ENCODE measurements at regions not wholly inside any gene's neighbourhood (a gene's known extent, or its start where the extent isn't known, plus 50 kb on each side); places are given as distances from the start of the nearest gene placed in this dataset.
"Not testable (repeated sequence)": the region's sequence is repeated elsewhere in the genome, so short reads cannot be mapped to it uniquely, and the experiment has no call there.

GRCh38 chr15:81706816-81707346, 332.9 kb upstream of the TMC3 start:
- WGBS (ENCODE audit: extremely low coverage, insufficient coverage, insufficient read length) = no CpG with 5 or more reads among the region's 3 CpGs
- not testable (repeated sequence) for H4K91ac ChIP-seq (ENCODE audit: low read depth, low read length); H3K27ac ChIP-seq (ENCODE audit: low read depth, low read length); H3K79me1 ChIP-seq (ENCODE audit: low read length); H2BK120ac ChIP-seq (ENCODE audit: insufficient read depth, low read length, poor library complexity); H4K12ac ChIP-seq (ENCODE audit: low read depth, low read length); H3K9ac ChIP-seq (ENCODE audit: low read length); H3K14ac ChIP-seq (ENCODE audit: low read length); H3K23ac ChIP-seq (ENCODE audit: low read length); H4K8ac ChIP-seq (ENCODE audit: low read depth, low read length); H3K79me2 ChIP-seq (ENCODE audit: control insufficient read depth, insufficient read depth, low read length, poor library complexity); H3K4me2 ChIP-seq (ENCODE audit: low read length); H3K27me3 ChIP-seq (ENCODE audit: insufficient read depth, low read length); H3K18ac ChIP-seq (ENCODE audit: low read length); H3K36me3 ChIP-seq (ENCODE audit: control insufficient read depth in 1 of 2, insufficient read depth in 2 of 2, low read length in 2 of 2); H3K4ac ChIP-seq (ENCODE audit: low read depth, low read length); H2AFZ ChIP-seq (ENCODE audit: insufficient read depth, low read length, poor library complexity); H2BK5ac ChIP-seq (ENCODE audit: low read depth, low read length, poor library complexity); H3K9me3 ChIP-seq (ENCODE audit: insufficient read depth, low read depth, low read length); H2AK5ac ChIP-seq (ENCODE audit: low read length); H2BK12ac ChIP-seq (ENCODE audit: low read length); H3K4me1 ChIP-seq (ENCODE audit: control insufficient read depth in 1 of 2, insufficient read depth in 2 of 2, low read length in 2 of 2); H3K4me3 ChIP-seq (ENCODE audit: low read depth, low read length)
- DNase-seq = peak in 1 of 2 donors; percentile 73

- not testable (repeated sequence) for H3K79me1 ChIP-seq (ENCODE audit: low read length); H3K27ac ChIP-seq (ENCODE audit: low read depth, low read length); H3K18ac ChIP-seq (ENCODE audit: low read length); H3K36me3 ChIP-seq (ENCODE audit: control insufficient read depth in 1 of 2, insufficient read depth in 2 of 2, low read length in 2 of 2); H3K9ac ChIP-seq (ENCODE audit: low read length); H3K4me1 ChIP-seq (ENCODE audit: control insufficient read depth in 1 of 2, insufficient read depth in 2 of 2, low read length in 2 of 2); H2BK5ac ChIP-seq (ENCODE audit: low read depth, low read length, poor library complexity); H4K12ac ChIP-seq (ENCODE audit: low read depth, low read length); H4K8ac ChIP-seq (ENCODE audit: low read depth, low read length); H3K4ac ChIP-seq (ENCODE audit: low read depth, low read length); H3K14ac ChIP-seq (ENCODE audit: low read length); H2BK120ac ChIP-seq (ENCODE audit: insufficient read depth, low read length, poor library complexity); H3K9me3 ChIP-seq (ENCODE audit: insufficient read depth, low read depth, low read length); H3K23ac ChIP-seq (ENCODE audit: low read length); H3K4me2 ChIP-seq (ENCODE audit: low read length); H3K4me3 ChIP-seq (ENCODE audit: low read depth, low read length); H2AFZ ChIP-seq (ENCODE audit: insufficient read depth, low read length, poor library complexity); H3K79me2 ChIP-seq (ENCODE audit: control insufficient read depth, insufficient read depth, low read length, poor library complexity); H2AK5ac ChIP-seq (ENCODE audit: low read length); H4K91ac ChIP-seq (ENCODE audit: low read depth, low read length); H2BK12ac ChIP-seq (ENCODE audit: low read length); H3K27me3 ChIP-seq (ENCODE audit: insufficient read depth, low read length)
- WGBS (ENCODE audit: extremely low coverage, insufficient coverage, insufficient read length) = no CpG with 5 or more reads among the region's 2 CpGs
- DNase-seq = peak in 1 of 2 donors; percentile 68
Observed at GRCh38 chr15:81705727-81706126, 331.7 kb upstream of the TMC3 start.

- Histone ChIP-seq H2BK5ac (ENCODE audit: low read depth, low read length, poor library complexity) (no peak overlapping the region), H3K36me3 (ENCODE audit: control insufficient read depth in 1 of 2, insufficient read depth in 2 of 2, low read length in 2 of 2) (no peaks in the 10 kb centered on the region)
- no CpG with 5 or more reads among the region's 4 CpGs for WGBS (ENCODE audit: extremely low coverage, insufficient coverage, insufficient read length)
Observed at GRCh38 chr15:81686021-81686420, 312.0 kb upstream of the TMC3 start.

GRCh38 chr15:81685237-81685636, 311.2 kb upstream of the TMC3 start:
- H3K79me2 ChIP-seq (ENCODE audit: control insufficient read depth, insufficient read depth, low read length, poor library complexity) = no peaks in the 10 kb centered on the region
- H4K12ac ChIP-seq (ENCODE audit: low read depth, low read length) = no peak overlapping the region
- no peaks in the 10 kb centered on the region for H3K4me1 ChIP-seq (ENCODE audit: control insufficient read depth in 1 of 2, insufficient read depth in 2 of 2, low read length in 2 of 2)
- no peak overlapping the region for H3K18ac ChIP-seq (ENCODE audit: low read length)
- no peaks in the 10 kb centered on the region for H3K79me1 ChIP-seq (ENCODE audit: low read length)
- peak in 1 of 2 donors; percentile 8 for DNase-seq
- no peak overlapping the region for H2BK12ac ChIP-seq (ENCODE audit: low read length)
- H4K91ac ChIP-seq (ENCODE audit: low read depth, low read length) = no peak overlapping the region
- no peak overlapping the region for H3K4me2 ChIP-seq (ENCODE audit: low read length)
- no peak overlapping the region for H2AK5ac ChIP-seq (ENCODE audit: low read length)
- no peak overlapping the region for H3K4ac ChIP-seq (ENCODE audit: low read depth, low read length)
- no peak overlapping the region for H2BK120ac ChIP-seq (ENCODE audit: insufficient read depth, low read length, poor library complexity)
- H3K27ac ChIP-seq (ENCODE audit: low read depth, low read length) = no peak overlapping the region
- H3K14ac ChIP-seq (ENCODE audit: low read length) = no peak overlapping the region
- no peak overlapping the region for H3K9ac ChIP-seq (ENCODE audit: low read length)
- no peak overlapping the region for H3K23ac ChIP-seq (ENCODE audit: low read length)
- H3K36me3 ChIP-seq (ENCODE audit: control insufficient read depth in 1 of 2, insufficient read depth in 2 of 2, low read length in 2 of 2) = no peaks in the 10 kb centered on the region
- no peak overlapping the region for H3K4me3 ChIP-seq (ENCODE audit: low read depth, low read length)
- no peak overlapping the region for H2BK5ac ChIP-seq (ENCODE audit: low read depth, low read length, poor library complexity)
- no peaks in the 10 kb centered on the region for H3K27me3 ChIP-seq (ENCODE audit: insufficient read depth, low read length)
- H3K9me3 ChIP-seq (ENCODE audit: insufficient read depth, low read depth, low read length) = no peaks in the 10 kb centered on the region
- no peak overlapping the region for H4K8ac ChIP-seq (ENCODE audit: low read depth, low read length)
- no peak overlapping the region for H2AFZ ChIP-seq (ENCODE audit: insufficient read depth, low read length, poor library complexity)

More at GRCh38 chr15:81686021-81686420, 312.0 kb upstream of the TMC3 start:
- no peak overlapping the region for H3K4me2 ChIP-seq (ENCODE audit: low read length)
- no peaks in the 10 kb centered on the region for H3K4me1 ChIP-seq (ENCODE audit: control insufficient read depth in 1 of 2, insufficient read depth in 2 of 2, low read length in 2 of 2)
- no peak overlapping the region for H2AFZ ChIP-seq (ENCODE audit: insufficient read depth, low read length, poor library complexity)
- no peaks in the 10 kb centered on the region for H3K79me2 ChIP-seq (ENCODE audit: control insufficient read depth, insufficient read depth, low read length, poor library complexity)
- DNase-seq = no peak
- no peak overlapping the region for H4K91ac ChIP-seq (ENCODE audit: low read depth, low read length)
- no peak overlapping the region for H2BK120ac ChIP-seq (ENCODE audit: insufficient read depth, low read length, poor library complexity)
- H3K9me3 ChIP-seq (ENCODE audit: insufficient read depth, low read depth, low read length) = no peaks in the 10 kb centered on the region
- H4K12ac ChIP-seq (ENCODE audit: low read depth, low read length) = no peak overlapping the region
- H3K18ac ChIP-seq (ENCODE audit: low read length) = no peak overlapping the region
- H3K27ac ChIP-seq (ENCODE audit: low read depth, low read length) = no peak overlapping the region
- H2AK5ac ChIP-seq (ENCODE audit: low read length) = no peak overlapping the region
- no peaks in the 10 kb centered on the region for H3K27me3 ChIP-seq (ENCODE audit: insufficient read depth, low read length)
- no peak overlapping the region for H3K14ac ChIP-seq (ENCODE audit: low read length)
- no peak overlapping the region for H3K4ac ChIP-seq (ENCODE audit: low read depth, low read length)
- no peak overlapping the region for H3K4me3 ChIP-seq (ENCODE audit: low read depth, low read length)
- no peak overlapping the region for H3K23ac ChIP-seq (ENCODE audit: low read length)
- no peak overlapping the region for H4K8ac ChIP-seq (ENCODE audit: low read depth, low read length)
- H3K9ac ChIP-seq (ENCODE audit: low read length) = no peak overlapping the region
- no peaks in the 10 kb centered on the region for H3K79me1 ChIP-seq (ENCODE audit: low read length)
- H2BK12ac ChIP-seq (ENCODE audit: low read length) = no peak overlapping the region
